ENCODE measurements at regions not wholly inside any gene's neighbourhood (a gene's known extent, or its start where the extent isn't known, plus 50 kb on each side); places are given as distances from the start of the nearest gene placed in this dataset.
"Not testable (repeated sequence)": the region's sequence is repeated elsewhere in the genome, so short reads cannot be mapped to it uniquely, and the experiment has no call there.

DNA sequence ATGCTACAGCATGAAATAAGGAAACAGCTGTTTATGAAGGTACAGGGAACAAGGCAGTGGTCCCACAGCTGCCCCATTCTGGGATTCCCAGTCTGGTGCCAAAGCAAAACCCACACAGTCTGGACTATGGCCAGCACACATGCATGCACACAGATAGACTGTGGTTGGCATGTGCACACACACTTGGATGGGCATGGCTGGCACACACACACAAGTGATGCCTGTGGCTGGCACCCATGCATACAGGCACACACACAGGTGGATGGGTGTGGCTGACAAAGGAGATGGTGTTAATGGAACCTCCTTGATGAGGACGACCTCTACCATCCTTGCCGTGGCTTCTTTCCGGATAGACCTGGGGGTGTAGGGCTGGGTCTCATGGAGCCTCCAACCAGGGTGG lies 114.0 kb upstream of the LYZL2 start:
- peak; percentile 50 for DNase-seq (ENCODE audit: low spot score)
- intact Hi-C loops (cut with DNase I): no loop called here

DNA sequence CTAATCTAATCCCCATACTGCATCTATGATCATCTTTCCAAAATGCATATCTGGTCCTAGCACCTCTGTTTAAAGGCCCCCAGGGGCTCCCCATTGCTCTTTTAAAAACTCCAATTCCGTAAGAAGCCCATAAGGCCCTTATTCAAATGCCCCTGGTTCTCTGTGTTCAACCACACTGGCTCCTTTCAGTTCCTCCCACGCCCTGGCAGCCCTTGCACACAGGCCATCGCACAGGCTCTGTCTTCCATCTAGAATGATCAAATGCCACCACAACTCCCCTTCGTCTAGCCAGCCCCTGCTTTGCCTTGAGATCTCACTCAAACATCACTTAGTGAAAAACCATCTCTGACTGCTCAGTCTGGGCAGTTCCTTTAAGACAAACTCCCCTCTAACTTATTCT lies 112.9 kb upstream of the LYZL2 start:
- intact Hi-C loops (cut with DNase I): no loop called here

DNA sequence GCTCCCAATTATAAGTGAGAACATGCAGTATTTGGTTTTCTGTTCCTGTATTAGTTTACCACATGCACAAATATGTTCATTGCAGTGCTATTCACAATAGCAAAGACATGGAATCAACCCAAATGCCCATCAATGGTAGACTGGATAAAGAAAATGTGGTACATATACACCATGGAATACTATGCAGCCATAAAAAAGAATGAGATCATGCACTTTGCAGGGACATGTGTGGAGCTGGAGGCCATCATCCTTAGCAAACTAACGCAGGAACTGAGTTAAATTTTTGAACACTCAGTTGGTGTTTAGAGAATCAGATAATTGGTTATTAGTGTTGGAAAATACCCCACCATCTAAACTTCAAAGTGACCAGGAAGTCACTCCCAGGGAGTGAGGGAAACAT lies 111.2 kb upstream of the LYZL2 start:
- DNase-seq (ENCODE audit: low spot score); intact Hi-C loops (cut with DNase I): not testable (repeated sequence)

More for the DNA sequence above, 112.9 kb upstream of the LYZL2 start:
- peak; percentile 9 for DNase-seq (ENCODE audit: low spot score)

DNA sequence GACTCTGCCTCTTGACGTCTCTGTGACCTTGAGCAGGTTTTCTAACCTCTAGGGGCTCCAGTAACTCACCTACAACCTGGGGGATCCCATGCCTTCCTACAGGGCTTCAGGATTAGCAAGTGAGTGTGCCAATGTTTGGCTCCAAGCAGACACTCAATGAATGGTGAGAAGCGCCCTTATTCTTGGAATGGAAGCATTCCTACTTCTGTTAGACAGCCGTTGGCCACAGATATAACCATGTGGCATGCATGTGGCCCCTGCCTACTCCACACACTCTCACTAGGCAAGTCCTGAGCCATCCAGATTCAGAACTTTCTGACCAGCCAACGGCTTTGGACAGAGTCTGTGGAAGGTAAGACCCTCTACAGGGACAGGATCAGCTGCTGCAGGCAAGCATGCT lies 108.9 kb upstream of the LYZL2 start:
- intact Hi-C loops (cut with DNase I): no loop called here

DNA sequence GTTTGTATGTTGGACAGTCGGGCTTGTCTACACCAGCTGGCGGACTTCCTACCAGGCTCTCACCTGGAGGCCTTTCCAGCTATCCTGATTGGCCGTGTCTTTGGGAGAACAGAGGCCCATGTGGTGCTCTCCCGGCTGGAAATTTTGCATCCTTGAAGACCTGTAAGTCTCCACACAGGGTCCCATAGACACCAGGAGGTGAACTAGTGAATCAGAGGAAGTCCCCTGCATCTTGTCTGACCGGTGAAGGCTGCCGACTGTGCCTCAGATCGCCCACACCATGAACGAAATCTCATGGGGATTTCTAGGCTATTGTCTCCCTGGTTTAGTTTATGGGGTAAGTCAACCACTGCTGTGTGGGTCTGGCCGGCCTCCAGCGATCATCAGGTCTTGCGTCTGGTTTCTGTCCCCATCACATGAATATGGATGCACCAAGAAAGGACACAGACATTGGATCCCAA lies 108.4 kb upstream of the LYZL2 start:
- DNase-seq (ENCODE audit: low spot score): peak; percentile 64
- intact Hi-C loops (cut with DNase I): no loop called here

More for the DNA sequence above, 108.9 kb upstream of the LYZL2 start:
- DNase-seq (ENCODE audit: low spot score): peak; percentile 61

DNA sequence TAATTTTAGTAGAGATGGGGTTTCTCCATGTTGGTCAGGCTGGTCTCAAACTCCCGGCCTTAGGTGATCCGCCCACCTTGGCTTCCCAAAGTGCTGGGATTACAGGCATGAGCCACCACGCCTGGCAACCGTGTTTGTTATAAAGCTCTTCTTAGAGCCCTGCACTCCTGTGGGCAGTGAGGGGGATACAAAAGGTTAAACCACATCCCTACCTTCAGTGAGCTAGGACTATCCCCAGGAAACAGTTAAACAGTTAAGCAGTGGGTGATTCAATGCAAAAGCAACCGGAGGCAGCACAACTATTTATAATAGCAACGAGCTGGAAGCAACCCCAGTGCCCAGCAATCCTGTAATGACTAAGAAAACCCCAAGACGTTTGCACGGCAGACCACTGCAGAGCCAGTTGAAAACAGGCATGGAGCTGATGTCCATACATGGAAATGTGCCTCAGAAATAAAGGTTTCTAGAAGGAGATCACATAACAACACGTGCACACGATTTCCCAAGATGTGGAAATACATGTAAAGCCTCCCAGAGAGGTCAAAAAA lies 107.2 kb upstream of the LYZL2 start:
- DNase-seq (ENCODE audit: low spot score): peak; percentile 83
- intact Hi-C loops (cut with DNase I): no loop called here

DNA sequence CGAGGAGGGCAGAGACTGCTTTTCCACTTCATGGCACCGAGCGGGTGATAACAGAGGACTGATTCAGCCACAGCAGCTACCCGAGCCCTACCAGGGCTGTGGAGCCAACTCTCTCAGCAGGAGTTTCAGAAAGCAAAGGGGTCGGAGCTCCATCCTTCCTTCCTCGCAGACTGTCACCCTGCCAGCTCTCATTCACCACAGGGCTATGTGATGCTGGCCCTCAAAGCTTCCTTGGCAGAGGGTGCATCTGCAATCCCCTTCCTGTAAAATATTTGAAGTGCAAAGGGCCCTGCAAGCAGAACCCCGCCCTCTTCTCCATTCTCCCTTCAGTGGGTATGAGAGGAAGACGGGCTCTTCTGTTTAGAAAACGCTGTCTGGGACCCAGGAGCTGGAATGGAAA lies 105.3 kb upstream of the LYZL2 start:
- peak; percentile 12 for DNase-seq (ENCODE audit: low spot score)
- intact Hi-C loops (cut with DNase I): no loop called here

DNA sequence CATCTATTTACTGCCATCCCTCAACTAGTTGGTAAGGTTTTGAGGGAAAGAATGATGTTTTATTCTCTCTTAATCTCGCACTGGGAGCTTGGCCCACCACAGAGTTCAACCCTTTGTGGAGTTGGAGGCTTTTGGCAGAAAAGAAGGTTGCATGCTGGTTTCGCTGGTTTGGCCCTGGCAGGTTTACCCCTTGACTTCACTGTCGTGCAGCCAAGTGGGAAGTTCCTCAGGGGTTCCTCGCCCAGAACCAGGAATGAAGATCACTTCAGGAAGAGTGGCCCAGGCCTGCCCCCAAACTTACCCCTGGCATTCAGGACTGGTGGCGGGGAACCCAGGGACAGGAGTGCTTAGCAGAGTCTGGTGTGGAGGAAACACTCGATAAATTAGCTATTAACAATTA lies 103.1 kb upstream of the LYZL2 start:
- intact Hi-C loops (cut with DNase I): no loop called here
- DNase-seq (ENCODE audit: low spot score): peak; percentile 37

DNA sequence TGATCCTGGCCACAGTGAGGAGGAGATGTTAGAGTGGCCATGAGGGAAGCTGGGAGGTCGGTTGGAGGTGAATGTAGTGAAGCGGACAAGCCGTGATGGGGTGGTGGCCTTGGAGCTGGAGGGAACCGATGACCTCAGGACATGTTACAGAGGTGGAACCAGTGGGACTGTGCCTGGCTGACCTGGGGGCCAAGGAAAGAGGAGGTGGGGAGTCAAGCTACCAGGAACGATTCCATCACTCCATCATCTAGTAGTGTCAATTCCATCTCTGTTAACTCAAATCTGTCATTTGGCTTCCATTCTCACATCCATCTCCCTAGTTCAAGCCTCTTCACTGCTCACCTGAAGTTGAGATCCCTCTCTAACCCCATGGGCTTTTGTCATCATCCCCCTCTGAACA lies 102.4 kb upstream of the LYZL2 start:
- intact Hi-C loops (cut with DNase I): no loop called here

DNA sequence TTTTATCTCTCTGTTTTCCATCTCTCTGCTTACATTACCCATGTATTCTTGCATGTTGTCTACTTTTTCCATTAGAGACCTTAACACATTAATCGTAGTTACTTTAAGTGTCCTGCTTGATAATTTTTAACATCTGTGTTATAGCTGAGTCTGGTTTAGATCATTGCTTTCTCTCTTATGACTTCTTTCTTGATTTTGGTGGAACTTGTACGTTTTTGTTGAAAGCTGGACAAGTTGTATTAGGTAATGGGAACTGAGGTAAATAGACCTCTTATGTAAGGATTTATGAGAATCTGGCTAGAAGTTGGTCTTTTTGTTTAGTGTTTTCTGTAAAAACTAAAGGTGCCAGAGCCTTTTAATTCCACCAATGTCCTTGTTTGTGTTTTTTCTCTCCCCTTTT lies 100.8 kb upstream of the LYZL2 start:
- no peak for DNase-seq (ENCODE audit: low spot score)

More for the DNA sequence above, 102.4 kb upstream of the LYZL2 start:
- DNase-seq (ENCODE audit: low spot score): peak; percentile 45

DNA sequence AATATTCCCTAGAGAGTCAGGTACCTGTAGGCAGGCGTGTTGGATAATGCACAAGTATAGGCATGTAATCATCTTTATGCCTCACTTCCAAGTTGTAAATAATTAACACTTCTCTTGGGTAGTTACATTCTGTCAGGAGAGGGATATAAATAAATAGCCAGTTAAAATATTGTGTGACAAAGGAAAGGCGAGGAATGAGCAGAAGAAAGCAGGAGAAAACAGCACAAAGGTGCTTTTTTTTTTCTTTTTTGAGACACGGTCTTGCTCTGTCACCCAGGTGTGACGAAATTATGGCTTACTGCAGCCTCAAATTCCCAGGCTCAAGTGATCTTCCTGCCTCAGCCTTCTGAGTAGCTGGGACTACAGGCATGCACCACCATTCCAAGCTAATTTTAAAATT lies 99.2 kb upstream of the LYZL2 start:
- no peak for DNase-seq (ENCODE audit: low spot score)
- intact Hi-C loops (cut with DNase I): no loop called here

More for the DNA sequence above, 100.8 kb upstream of the LYZL2 start:
- intact Hi-C loops (cut with DNase I): no loop called here

DNA sequence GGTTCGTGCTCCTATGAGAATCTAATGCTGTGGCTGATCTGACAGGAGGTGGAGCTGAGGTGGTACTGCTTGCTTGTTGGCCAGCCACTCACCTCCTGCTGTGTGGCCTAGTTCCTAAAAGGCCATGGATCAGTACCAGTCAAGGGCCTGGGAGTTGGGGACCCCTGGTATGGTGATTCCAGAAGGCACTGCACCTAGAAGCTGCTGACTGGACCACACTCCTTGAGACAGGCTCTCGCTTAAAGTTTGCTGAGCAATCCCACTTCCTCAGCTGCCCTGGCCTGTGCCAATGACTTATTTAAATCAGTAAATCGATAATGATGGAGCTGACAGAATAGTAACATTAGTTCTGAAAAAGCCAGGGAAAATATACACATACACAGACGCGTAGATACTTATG lies 98.6 kb upstream of the LYZL2 start:
- DNase-seq (ENCODE audit: low spot score): peak; percentile 41
- intact Hi-C loops (cut with DNase I): no loop called here

DNA sequence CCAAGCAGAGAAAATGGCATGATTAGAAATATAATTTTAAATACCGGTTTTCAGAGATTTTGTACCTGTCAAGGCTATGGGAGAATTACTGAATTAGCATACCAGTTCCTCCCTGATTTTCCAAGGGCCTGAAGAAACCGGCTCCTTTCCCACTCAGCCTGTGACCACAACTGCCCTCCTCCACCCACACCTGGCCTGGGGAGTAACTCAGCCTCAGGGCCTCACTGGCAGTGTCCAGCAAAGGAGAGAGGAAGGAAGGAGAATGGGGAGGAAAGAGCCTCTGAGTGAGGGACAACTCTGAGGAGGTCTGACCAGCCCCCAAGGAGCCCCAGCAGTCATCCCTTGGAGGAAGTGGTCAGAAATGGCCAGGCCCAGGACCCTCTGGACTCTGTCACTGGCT lies 98.0 kb upstream of the LYZL2 start:
- intact Hi-C loops (cut with DNase I): no loop called here

DNA sequence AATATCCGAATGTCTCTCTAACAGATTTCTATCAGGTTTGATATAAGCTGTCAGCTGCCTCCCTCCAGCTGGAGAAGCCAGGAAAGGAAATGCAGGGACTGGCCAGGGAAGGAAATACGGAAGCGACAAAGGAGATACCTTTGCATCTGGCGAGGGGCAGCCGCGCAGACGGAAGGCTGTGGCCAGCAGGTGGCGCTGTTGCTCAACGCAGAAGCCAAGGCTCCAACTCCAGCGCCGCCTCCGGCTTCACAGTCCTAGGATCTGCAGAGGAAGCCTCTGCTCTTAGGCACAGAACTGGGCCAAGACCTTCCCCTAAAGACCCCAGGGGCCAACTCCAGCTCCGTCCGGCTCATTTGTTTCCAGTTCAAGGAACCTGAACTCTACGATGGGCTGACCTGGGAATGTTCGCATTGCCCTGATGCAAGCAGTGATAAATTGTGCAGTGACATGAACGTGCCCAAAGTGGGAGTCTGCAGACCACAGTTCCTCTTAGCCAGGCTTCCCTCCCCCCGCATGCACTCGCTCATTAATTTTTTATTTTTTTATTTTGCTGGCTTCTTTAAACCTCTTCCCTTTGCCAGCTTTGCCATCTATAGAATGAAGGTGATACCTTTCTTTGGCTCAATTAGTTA lies 97.3 kb upstream of the LYZL2 start:
- peak; percentile 96 for DNase-seq (ENCODE audit: low spot score)
- intact Hi-C loops (cut with DNase I): not testable (repeated sequence)

More for the DNA sequence above, 98.0 kb upstream of the LYZL2 start:
- peak; percentile 20 for DNase-seq (ENCODE audit: low spot score)

DNA sequence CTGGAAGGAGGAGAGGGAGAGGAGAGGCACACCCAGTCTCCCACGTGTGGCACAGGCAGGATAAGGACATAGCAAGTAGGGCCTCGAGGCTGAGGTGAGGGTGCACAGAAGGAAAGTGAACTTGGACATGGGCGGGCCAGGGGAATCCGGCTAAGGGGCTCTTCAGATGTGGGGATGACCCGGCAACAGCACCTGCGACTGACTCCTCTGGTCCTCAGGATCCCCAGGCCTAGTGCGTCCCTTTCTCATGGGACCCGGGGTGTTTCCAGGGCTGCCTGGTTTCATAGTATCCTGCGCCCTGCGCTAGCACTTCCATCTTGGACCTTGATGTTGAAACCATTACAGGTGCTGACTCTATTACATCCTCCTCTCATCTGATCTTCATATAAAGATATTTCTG lies 96.1 kb upstream of the LYZL2 start:
- DNase-seq (ENCODE audit: low spot score): peak; percentile 64
- intact Hi-C loops (cut with DNase I): no loop called here

DNA sequence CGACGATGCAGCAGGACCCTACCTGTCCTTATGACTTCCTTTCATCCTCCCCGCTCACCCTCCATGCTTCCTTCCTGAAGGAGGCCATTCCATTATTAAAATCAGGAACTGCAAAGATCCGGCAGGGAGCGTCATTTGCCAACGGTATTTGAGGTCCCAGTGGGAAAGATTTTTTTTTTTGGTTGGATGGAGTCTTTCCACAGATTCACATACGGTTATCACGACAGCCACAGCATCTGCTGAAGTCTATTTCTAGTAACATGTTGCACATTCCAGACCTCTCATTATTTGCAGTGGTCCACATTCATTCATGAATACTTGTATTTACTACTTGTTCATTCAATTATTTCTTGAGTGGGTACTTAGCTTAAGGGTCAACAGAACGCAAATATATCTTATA lies 94.7 kb upstream of the LYZL2 start:
- DNase-seq (ENCODE audit: low spot score): peak; percentile 19
- intact Hi-C loops (cut with DNase I): no loop called here

DNA sequence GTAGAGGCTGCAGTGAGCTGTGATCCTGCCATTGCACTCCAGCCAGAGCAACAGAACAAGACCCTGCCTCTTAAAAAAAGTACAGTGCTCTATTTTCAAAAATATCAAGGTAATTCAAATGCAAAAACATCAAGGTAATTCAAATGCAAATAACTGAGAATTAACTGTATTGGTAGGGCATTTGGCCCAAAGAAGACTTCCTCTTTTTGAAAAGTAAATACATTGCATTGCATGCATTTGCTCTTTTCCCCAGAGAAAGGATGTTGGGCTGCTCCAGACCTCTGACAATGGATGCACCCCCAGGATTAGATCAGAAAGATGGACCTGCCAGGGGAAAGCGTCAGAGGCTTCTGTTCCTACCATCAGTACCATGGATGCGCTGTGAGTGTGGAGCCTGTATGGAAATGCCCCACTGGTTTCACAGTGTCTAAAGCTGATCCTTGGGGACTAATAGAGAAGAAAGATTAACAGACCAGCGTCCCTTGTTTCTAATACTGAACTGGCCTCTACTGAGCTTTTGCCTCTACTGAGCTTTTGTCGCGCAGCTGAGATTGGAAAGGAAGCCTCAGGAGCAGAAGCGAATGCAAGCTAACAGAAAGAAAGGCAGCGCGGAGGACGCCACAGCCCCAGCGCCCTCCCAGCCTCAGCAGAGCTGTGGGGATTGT lies 93.5 kb upstream of the LYZL2 start:
- intact Hi-C loops (cut with DNase I): no loop called here

DNA sequence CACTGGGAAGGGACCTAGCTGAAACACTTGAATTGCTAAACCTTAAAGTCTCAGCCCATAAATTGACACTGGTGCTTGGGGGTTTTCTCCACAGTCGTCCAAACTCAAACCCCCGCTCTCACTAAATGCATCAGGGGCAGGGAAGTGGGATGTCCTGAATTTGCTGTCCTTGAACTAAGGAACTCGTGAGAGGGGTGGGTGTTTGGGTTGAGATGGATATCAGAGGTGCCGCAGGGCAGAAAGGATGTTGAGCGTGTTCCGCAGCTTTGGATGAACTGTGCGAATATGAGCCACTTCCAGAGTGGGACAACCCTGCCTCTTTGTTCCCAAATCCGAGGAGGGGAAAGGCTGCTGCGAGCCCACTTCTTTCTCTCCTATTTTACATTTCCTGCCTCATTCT lies 90.3 kb upstream of the LYZL2 start:
- DNase-seq (ENCODE audit: low spot score): no peak
- intact Hi-C loops (cut with DNase I): no loop called here

More for the DNA sequence above, 93.5 kb upstream of the LYZL2 start:
- peak; percentile 44 for DNase-seq (ENCODE audit: low spot score)

DNA sequence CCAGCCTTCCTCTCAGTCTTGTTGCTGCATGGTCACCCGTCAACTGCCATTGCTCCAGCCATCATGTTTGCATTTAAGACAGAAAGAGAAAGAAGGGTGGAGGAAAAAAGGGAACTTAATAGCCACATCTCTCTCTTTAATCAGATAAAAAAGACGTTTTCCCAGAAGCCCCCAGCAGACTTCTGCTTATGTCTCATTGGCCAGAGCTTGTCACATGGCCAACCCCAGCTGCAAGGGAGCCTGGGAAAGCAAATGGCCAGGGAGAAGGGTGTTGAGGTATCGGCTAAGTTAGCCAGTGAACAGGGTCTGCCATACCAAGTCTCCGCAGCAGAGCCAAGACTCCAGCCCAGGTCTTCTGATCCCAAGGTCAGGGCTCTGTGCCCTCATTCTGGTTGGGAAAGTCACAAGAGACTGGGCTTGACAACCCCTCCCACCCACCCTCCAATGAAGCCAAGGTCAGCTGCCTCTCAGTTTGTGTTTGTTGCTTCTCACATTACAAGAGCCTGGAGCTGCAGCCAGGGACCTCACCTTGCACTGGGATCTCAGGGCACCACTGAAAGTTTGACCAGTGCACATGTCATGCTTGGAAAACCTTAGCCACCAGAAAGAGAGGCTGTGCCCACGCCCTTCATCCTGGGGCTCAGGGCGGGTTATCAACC lies 80.3 kb upstream of the LYZL2 start:
- intact Hi-C loops (cut with DNase I): loop anchor here in 1 of 2 donors (2.0 kb wide), 1 partner anchor 211 kb away; no protein-coding TSS in a partner anchor
- no peak for DNase-seq (ENCODE audit: low spot score)

DNA sequence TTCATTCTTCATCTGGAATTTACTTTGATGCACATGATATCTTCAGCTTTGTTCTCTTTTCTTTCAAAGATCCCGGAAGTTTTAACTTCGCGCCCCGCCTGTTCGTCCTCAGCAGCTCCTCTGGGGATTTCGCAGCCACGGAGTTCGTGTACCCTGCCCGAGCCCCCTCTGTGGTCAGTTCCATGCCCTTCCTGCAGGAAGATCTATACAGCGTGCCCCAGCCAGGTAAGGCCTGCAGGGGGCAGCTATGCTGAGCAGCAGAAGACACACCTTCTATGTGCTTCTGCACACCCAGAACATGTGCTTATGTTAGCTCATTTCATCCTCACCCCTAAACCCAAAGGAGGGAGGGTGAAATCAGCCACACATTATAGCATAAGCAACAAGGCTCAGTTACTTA lies 79.7 kb upstream of the LYZL2 start:
- intact Hi-C loops (cut with DNase I): loop anchor here in 1 of 2 donors (2.0 kb wide), 1 partner anchor 212 kb away; no protein-coding TSS in a partner anchor
- DNase-seq (ENCODE audit: low spot score): no peak
